Suprapubic skin (tissue), 3 donors: ENCODE measurements at regions not wholly inside any gene's neighbourhood (a gene's known extent, or its start where the extent isn't known, plus 50 kb on each side); places are given as distances from the start of the nearest gene placed in this dataset.
"Not testable (repeated sequence)": the region's sequence is repeated elsewhere in the genome, so short reads cannot be mapped to it uniquely, and the experiment has no call there.

Source experiments
- EP300 ChIP-seq: sonication (generic); formaldehyde crosslinking; IDR thresholded peaks from one replicate; pipeline ENCODE4 v1.6.1; 2017; ENCODE audit warnings: antibody characterized with exemption
- POLR2A ChIP-seq, 2 donors: fragments of 450-650 bp; IDR thresholded peaks; one replicate each; pipeline ENCODE4 v1.6.1; 2017; ENCODE audit warnings: antibody characterized with exemption in 2 of 2, mild to moderate bottlenecking in 2 of 2, moderate library complexity in 2 of 2
- TF ChIP-seq, protein P1 (sequence below), 2 donors: fragments of 200-600 bp in 1 of 2; fragments of 450-650 bp in 1 of 2; sonication (generic) in 1 of 2; IDR thresholded peaks; one replicate each; pipeline ENCODE4 v1.5.1; 2016 to 2019; ENCODE audit warnings: antibody characterized with exemption in 2 of 2, mild to moderate bottlenecking in 1 of 2, moderate library complexity in 1 of 2

DNA sequence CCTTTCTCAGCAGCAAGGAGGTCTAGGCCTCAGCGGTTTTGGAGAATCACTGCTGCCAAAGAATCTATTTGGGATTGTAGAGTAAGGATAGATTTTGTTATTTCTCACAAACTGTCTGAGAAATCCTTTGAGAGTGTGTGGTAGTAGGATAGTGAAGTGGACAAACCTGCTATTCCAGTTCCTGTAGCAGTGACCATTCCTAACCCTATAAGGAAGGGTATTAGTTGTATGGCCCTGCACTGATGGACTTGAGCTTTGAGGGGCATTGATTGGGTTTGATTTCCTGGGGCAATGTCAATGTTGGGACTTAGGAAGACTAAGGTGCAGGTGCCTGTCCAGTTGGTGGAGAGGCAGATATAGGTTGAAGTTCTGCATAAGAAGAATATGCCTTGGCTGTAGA, 93.6 kb upstream of the TERB2 start:
- TF ChIP-seq, protein P1, sequence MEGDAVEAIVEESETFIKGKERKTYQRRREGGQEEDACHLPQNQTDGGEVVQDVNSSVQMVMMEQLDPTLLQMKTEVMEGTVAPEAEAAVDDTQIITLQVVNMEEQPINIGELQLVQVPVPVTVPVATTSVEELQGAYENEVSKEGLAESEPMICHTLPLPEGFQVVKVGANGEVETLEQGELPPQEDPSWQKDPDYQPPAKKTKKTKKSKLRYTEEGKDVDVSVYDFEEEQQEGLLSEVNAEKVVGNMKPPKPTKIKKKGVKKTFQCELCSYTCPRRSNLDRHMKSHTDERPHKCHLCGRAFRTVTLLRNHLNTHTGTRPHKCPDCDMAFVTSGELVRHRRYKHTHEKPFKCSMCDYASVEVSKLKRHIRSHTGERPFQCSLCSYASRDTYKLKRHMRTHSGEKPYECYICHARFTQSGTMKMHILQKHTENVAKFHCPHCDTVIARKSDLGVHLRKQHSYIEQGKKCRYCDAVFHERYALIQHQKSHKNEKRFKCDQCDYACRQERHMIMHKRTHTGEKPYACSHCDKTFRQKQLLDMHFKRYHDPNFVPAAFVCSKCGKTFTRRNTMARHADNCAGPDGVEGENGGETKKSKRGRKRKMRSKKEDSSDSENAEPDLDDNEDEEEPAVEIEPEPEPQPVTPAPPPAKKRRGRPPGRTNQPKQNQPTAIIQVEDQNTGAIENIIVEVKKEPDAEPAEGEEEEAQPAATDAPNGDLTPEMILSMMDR (IDR thresholded peaks at IDR 0.05): not testable (repeated sequence)
- not testable (repeated sequence) for TF ChIP-seq POLR2A (IDR thresholded peaks at IDR 0.05); EP300
